Uterus (tissue), 3 donors: ENCODE measurements at regions not wholly inside any gene's neighbourhood (a gene's known extent, or its start where the extent isn't known, plus 50 kb on each side); places are given as distances from the start of the nearest gene placed in this dataset.

Experiments used
- DNase-seq, 2 donors: peaks; one replicate each; pipeline ENCODE4 v3.0.0-alpha.2; 2019 to 2020
- H3K27ac ChIP-seq, 2 donors: fragments of 200-600 bp; sonication (generic); 1 replicate in 1 of 2; 2 replicates in 1 of 2; pipeline ENCODE4 v1.5.1; 2016 to 2018
- H3K27me3 ChIP-seq, 2 donors: fragments of 200-600 bp; sonication (generic); one replicate each; pipeline ENCODE4 v1.5.1; 2018 to 2019; ENCODE audit warnings: control low read depth in 1 of 2
- H3K36me3 ChIP-seq, 2 donors: fragments of 200-600 bp; sonication (generic); one replicate each; pipeline ENCODE4 v1.5.1; 2019; ENCODE audit warnings: control low read depth in 1 of 2
- H3K4me1 ChIP-seq, 2 donors: fragments of 200-600 bp; sonication (generic); one replicate each; pipeline ENCODE4 v1.5.1; 2018 to 2019; ENCODE audit warnings: control low read depth in 1 of 2
- H3K4me3 ChIP-seq, 2 donors: fragments of 200-600 bp; sonication (generic); 1 replicate in 1 of 2; 2 replicates in 1 of 2; pipeline ENCODE4 v1.5.1; 2018 to 2019; ENCODE audit warnings: mild to moderate bottlenecking in 1 of 2
- H3K9me3 ChIP-seq, 2 donors: fragments of 200-600 bp; sonication (generic); one replicate each; pipeline ENCODE4 v1.5.1; 2019; ENCODE audit warnings: control low read depth in 1 of 2
- CTCF ChIP-seq, 4 experiments: fragments of 200-600 bp in 2 of 4; fragments of 450-650 bp in 2 of 4; sonication (generic) in 2 of 4; IDR thresholded peaks; one replicate each; pipeline ENCODE4 v1.5.1; 2016 to 2019; ENCODE audit warnings: antibody characterized with exemption in 4 of 4, mild to moderate bottlenecking in 2 of 4, moderate library complexity in 1 of 4
- POLR2A ChIP-seq, 2 donors: fragments of 450-650 bp; IDR thresholded peaks; one replicate each; pipeline ENCODE4 v1.6.1; 2016; ENCODE audit warnings: antibody characterized with exemption in 2 of 2, mild to moderate bottlenecking in 1 of 2, moderate library complexity in 1 of 2
- intact Hi-C: fragments of 100-400 bp; cut with DNase I; formaldehyde crosslinking; loops from one replicate; pipeline ENCODE4 v1.15.1; 2023; ENCODE audit warnings: low total_unique reads
- donor health status: DM: yes; HTN: yes; CAD: no.

DNA sequence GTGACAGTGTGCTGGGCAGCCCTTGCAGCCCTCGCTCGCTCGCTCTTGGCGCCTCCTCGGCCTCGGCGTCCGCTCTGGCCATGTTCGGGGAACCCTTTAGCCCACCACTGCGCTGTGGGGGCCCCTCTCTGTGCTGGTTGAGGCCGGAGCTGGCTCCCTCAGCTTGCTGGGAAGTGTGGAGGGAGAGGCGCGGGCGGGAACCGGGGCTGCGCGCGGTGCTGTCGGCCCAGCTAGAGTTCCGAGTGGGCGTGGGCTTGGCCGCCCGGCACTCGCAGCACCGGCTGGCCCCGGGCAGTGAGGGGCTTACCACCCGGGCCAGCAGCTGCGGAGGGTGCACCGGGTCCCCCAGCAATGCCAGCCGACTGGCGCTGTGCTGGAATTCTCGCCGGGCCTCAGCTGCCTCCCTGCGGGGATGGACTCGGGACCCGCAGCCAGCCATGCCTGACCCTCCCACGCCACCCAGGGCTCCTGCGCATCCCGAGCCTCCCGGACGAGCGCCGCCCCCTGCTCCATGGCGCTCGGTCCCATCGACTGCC lies 770.1 kb upstream of the GALNTL6 start:
- Histone ChIP-seq H3K36me3 (no peaks in the 10 kb centered on the region), H3K27me3 (no peaks in the 10 kb centered on the region), H3K27ac (no peak overlapping the region), H3K4me1 (no peaks in the 10 kb centered on the region), H3K9me3 (no peaks in the 10 kb centered on the region), H3K4me3 (no peak overlapping the region)
- TF ChIP-seq CTCF (IDR thresholded peaks at IDR 0.05) = no peak
- TF ChIP-seq POLR2A (IDR thresholded peaks at IDR 0.05) = no peak
- no peak for DNase-seq
- intact Hi-C loops = no loop called here

- no peaks in the 10 kb centered on the region for H3K36me3 ChIP-seq
Measured at GRCh38 chr4:171035909-171036308, 777.3 kb upstream of the GALNTL6 start.

GRCh38 chr4:171031338-171031737 lies 781.9 kb upstream of the GALNTL6 start:
- Histone ChIP-seq H3K4me3 (no peak overlapping the region), H3K27me3 (no peaks in the 10 kb centered on the region), H3K36me3 (no peaks in the 10 kb centered on the region), H3K27ac (no peak overlapping the region), H3K9me3 (no peaks in the 10 kb centered on the region), H3K4me1 (no peaks in the 10 kb centered on the region)
- no peak for DNase-seq
- intact Hi-C loops = no loop called here
- TF ChIP-seq CTCF (IDR thresholded peaks at IDR 0.05) (no peak), POLR2A (IDR thresholded peaks at IDR 0.05) (no peak)

More at GRCh38 chr4:171035909-171036308, 777.3 kb upstream of the GALNTL6 start:
- no peak for DNase-seq
- Histone ChIP-seq H3K4me3 (no peak overlapping the region), H3K27ac (no peak overlapping the region), H3K4me1 (no peaks in the 10 kb centered on the region), H3K27me3 (no peaks in the 10 kb centered on the region), H3K9me3 (no peaks in the 10 kb centered on the region)
- intact Hi-C loops = no loop called here
- no peak for TF ChIP-seq CTCF (IDR thresholded peaks at IDR 0.05)

- Histone ChIP-seq H3K27ac (no peak overlapping the region), H3K36me3 (no peaks in the 10 kb centered on the region), H3K9me3 (no peaks in the 10 kb centered on the region), H3K27me3 (no peaks in the 10 kb centered on the region), H3K4me3 (no peak overlapping the region), H3K4me1 (no peaks in the 10 kb centered on the region)
- no peak for DNase-seq
- intact Hi-C loops = no loop called here
- TF ChIP-seq POLR2A (IDR thresholded peaks at IDR 0.05) (no peak), CTCF (IDR thresholded peaks at IDR 0.05) (no peak)
Measured at GRCh38 chr4:171025776-171026175, 787.4 kb upstream of the GALNTL6 start.

- Histone ChIP-seq H3K36me3 (no peaks in the 10 kb centered on the region), H3K27ac (no peak overlapping the region), H3K9me3 (no peaks in the 10 kb centered on the region), H3K4me1 (no peaks in the 10 kb centered on the region), H3K4me3 (no peak overlapping the region), H3K27me3 (no peaks in the 10 kb centered on the region)
- no peak for TF ChIP-seq POLR2A (IDR thresholded peaks at IDR 0.05)
- TF ChIP-seq CTCF (IDR thresholded peaks at IDR 0.05) = no peak
- DNase-seq = no peak
- intact Hi-C loops = no loop called here
Measured at GRCh38 chr4:171025343-171025742, 787.9 kb upstream of the GALNTL6 start.
